ENCODE measurements at regions not wholly inside any gene's neighbourhood (a gene's known extent, or its start where the extent isn't known, plus 50 kb on each side); places are given as distances from the start of the nearest gene placed in this dataset.

- TF ChIP-seq CTCF (IDR thresholded peaks at IDR 0.05; ENCODE audit: low read depth, low read length, missing input control) (no peak), SP1 (IDR thresholded peaks at IDR 0.05) (no peak), ZBTB33 (IDR thresholded peaks at IDR 0.05) (no peak)
Observed at GRCh38 chr3:106341087-106341486, 472.3 kb upstream of the CBLB start.

Data from liver (tissue), 3 donors.